Nephron progenitor cell (in vitro differentiated cells): ENCODE measurements at regions not wholly inside any gene's neighbourhood (a gene's known extent, or its start where the extent isn't known, plus 50 kb on each side); places are given as distances from the start of the nearest gene placed in this dataset.

Source experiments
- DNase-seq: peaks from one replicate; pipeline ENCODE4 v3.0.0; 2021
- H3K27ac Mint-ChIP-seq: 2 replicates; pipeline ENCODE4 v1.8.0; 2021; ENCODE audit warnings: mild to moderate bottlenecking, moderate library complexity, mixed read lengths
- H3K27me3 Mint-ChIP-seq: 2 replicates; pipeline ENCODE4 v1.8.0; 2021; ENCODE audit warnings: mild to moderate bottlenecking, low read depth, mixed read lengths; ENCODE audit not compliant: poor library complexity
- H3K36me3 Mint-ChIP-seq: 2 replicates; pipeline ENCODE4 v1.8.0; 2021; ENCODE audit warnings: low read depth, mixed read lengths
- H3K4me1 Mint-ChIP-seq: 2 replicates; pipeline ENCODE4 v1.8.0; 2021; ENCODE audit warnings: mixed read lengths
- H3K4me3 Mint-ChIP-seq: 2 replicates; pipeline ENCODE4 v1.8.0; 2021; ENCODE audit warnings: mild to moderate bottlenecking, moderate library complexity, mixed read lengths
- H3K9me3 Mint-ChIP-seq: 2 replicates; pipeline ENCODE4 v1.8.0; 2021; ENCODE audit warnings: mild to moderate bottlenecking, moderate library complexity, mixed read lengths
- TF ChIP-seq, protein P1 (sequence below): fragments of 200-600 bp; sonication (generic); IDR thresholded peaks from 2 replicates; pipeline ENCODE4 v1.5.0; 2021; ENCODE audit warnings: antibody characterized with exemption

DNA sequence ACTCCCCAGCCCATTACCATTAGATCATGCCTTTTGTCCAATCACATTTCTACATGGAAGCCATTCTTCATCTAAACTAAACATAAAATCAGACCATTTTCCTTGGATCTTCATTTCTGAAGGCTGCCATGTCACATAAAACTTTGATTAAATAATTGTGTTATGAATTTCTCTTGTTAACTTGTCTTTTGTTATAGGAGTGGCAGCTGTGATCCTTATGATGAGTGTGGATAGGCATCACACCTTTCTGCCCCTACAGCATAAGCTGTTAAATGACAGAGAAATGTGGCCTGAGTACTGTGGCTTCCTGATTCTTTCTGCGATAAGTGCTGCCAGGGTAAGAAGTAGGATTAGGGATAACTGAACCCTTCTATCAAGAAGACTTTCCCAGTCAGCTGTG is 247.1 kb upstream of the MOCS1 start:
- H3K4me1 Mint-ChIP-seq = peaks cover 7% of the 10 kb centered on the region
- DNase-seq = no peak
- peaks cover 46% of the 10 kb centered on the region for H3K9me3 Mint-ChIP-seq
- H3K27ac Mint-ChIP-seq = no peak overlapping the region
- TF ChIP-seq, protein P1, sequence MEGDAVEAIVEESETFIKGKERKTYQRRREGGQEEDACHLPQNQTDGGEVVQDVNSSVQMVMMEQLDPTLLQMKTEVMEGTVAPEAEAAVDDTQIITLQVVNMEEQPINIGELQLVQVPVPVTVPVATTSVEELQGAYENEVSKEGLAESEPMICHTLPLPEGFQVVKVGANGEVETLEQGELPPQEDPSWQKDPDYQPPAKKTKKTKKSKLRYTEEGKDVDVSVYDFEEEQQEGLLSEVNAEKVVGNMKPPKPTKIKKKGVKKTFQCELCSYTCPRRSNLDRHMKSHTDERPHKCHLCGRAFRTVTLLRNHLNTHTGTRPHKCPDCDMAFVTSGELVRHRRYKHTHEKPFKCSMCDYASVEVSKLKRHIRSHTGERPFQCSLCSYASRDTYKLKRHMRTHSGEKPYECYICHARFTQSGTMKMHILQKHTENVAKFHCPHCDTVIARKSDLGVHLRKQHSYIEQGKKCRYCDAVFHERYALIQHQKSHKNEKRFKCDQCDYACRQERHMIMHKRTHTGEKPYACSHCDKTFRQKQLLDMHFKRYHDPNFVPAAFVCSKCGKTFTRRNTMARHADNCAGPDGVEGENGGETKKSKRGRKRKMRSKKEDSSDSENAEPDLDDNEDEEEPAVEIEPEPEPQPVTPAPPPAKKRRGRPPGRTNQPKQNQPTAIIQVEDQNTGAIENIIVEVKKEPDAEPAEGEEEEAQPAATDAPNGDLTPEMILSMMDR = no peak
- peaks cover 6% of the 10 kb centered on the region for H3K27me3 Mint-ChIP-seq
- no peak overlapping the region for H3K4me3 Mint-ChIP-seq
- H3K36me3 Mint-ChIP-seq = peaks cover 20% of the 10 kb centered on the region

DNA sequence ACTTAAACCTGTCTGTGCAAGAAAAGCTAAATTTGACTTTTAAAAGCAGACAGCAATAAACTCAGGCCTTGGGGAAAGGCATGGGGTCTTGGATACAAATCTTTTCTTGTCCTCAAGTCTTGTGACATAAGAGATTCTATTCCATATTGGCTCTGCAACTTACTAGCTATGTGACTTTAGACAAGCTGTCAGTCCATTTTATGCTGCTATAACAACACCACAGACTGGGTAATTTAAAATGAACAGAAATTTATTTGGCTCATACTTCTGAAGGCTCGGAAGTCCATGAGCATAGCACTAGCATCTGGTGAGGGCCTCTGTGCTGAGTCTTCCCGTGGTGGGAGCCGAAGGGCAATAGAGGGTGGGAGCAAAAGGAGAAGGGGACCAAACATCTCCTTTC is 246.0 kb upstream of the MOCS1 start:
- TF ChIP-seq, protein P1 = no peak
- no peak for DNase-seq
- H3K4me1 Mint-ChIP-seq = peaks cover 7% of the 10 kb centered on the region
- peaks cover 35% of the 10 kb centered on the region for H3K9me3 Mint-ChIP-seq
- H3K4me3 Mint-ChIP-seq = no peak overlapping the region
- H3K27me3 Mint-ChIP-seq = peaks cover 6% of the 10 kb centered on the region
- no peak overlapping the region for H3K27ac Mint-ChIP-seq
- peaks cover 20% of the 10 kb centered on the region for H3K36me3 Mint-ChIP-seq

GRCh38 chr6:40179496-40179895 is 245.2 kb upstream of the MOCS1 start:
- H3K9me3 Mint-ChIP-seq = peaks cover 27% of the 10 kb centered on the region
- peaks cover 7% of the 10 kb centered on the region for H3K4me1 Mint-ChIP-seq
- H3K27me3 Mint-ChIP-seq = peaks cover 6% of the 10 kb centered on the region
- H3K27ac Mint-ChIP-seq = no peak overlapping the region
- TF ChIP-seq, protein P1 = no peak
- DNase-seq = no peak
- peaks cover 20% of the 10 kb centered on the region for H3K36me3 Mint-ChIP-seq
- H3K4me3 Mint-ChIP-seq = no peak overlapping the region

GRCh38 chr6:40177598-40177997 is 243.3 kb upstream of the MOCS1 start:
- DNase-seq = no peak
- peaks cover 10% of the 10 kb centered on the region for H3K9me3 Mint-ChIP-seq
- TF ChIP-seq, protein P1 = no peak
- peaks cover 3% of the 10 kb centered on the region for H3K36me3 Mint-ChIP-seq
- no peaks in the 10 kb centered on the region for H3K4me1 Mint-ChIP-seq
- no peak overlapping the region for H3K4me3 Mint-ChIP-seq
- no peak overlapping the region for H3K27ac Mint-ChIP-seq
- H3K27me3 Mint-ChIP-seq = peaks cover 13% of the 10 kb centered on the region

DNA sequence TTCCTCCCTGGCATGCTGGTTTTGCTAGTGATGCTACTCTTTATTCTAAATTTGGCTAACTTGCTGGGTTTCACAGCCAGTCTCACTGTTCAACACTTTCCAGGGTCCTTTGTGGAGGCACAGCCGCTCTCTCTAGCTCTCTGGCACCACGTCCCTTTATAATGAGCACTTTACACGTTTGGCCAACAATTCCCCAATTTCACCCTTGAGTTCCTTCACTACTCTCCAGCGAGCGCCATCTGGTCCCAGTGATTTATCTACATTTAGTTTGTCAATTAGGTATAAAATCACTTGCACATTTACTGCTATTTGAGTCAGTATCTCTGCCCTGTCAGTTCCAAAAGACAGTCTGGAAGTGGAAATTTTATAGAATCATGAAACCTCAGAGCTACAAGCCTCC is 241.9 kb upstream of the MOCS1 start:
- no peaks in the 10 kb centered on the region for H3K36me3 Mint-ChIP-seq
- no peak for DNase-seq
- no peak overlapping the region for H3K4me3 Mint-ChIP-seq
- no peaks in the 10 kb centered on the region for H3K4me1 Mint-ChIP-seq
- no peak overlapping the region for H3K27ac Mint-ChIP-seq
- peaks cover 7% of the 10 kb centered on the region for H3K9me3 Mint-ChIP-seq
- TF ChIP-seq, protein P1 = no peak
- H3K27me3 Mint-ChIP-seq = peaks cover 15% of the 10 kb centered on the region

DNA sequence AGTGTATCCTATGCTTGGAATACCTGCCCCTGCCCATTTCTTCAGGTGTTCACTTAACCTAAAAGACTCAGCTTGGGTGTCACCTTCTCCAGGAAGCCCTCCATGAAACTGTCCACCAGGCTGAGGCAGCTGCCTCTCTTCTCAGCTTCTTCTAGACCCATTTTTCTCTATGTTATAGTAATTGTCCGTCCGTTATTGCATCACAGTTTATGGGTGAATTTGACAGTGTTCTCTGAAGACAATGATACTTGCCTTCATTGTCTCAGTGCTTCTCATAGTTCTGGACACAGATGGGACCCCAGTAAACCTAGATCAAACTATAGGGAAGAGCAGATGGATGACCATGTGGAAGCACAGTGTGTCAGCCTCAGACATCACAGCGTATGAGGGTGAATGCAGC is 238.0 kb upstream of the MOCS1 start:
- Mint-ChIP-seq H3K27me3 (peaks cover 17% of the 10 kb centered on the region), H3K4me1 (no peaks in the 10 kb centered on the region), H3K4me3 (no peak overlapping the region), H3K27ac (no peak overlapping the region), H3K36me3 (no peaks in the 10 kb centered on the region), H3K9me3 (peaks cover 7% of the 10 kb centered on the region)
- TF ChIP-seq, protein P1 = no peak
- DNase-seq = no peak
